ENCODE measurements at regions not wholly inside any gene's neighbourhood (a gene's known extent, or its start where the extent isn't known, plus 50 kb on each side); places are given as distances from the start of the nearest gene placed in this dataset.

GRCh38 chr16:6708576-6709215 lies 623.9 kb upstream of the RBFOX1 start:
- H3K27ac ChIP-seq (ENCODE audit: extremely low read length, insufficient read depth, low read length), result no peak overlapping the region
- 4% methylated on average over 5 of the region's 5 CpGs for WGBS (ENCODE audit: low lambda C conversion rate)
- no peak overlapping the region for H3K9ac ChIP-seq (ENCODE audit: insufficient read depth, low read depth, low read length)
- no peak overlapping the region for H2AFZ ChIP-seq (ENCODE audit: low read length)
- in situ Hi-C loops (cut with HindIII; ENCODE audit: extremely low pct_ligation_motif_present, low pct_unique_long_range_greater_than_20kb), result no loop called here
- intact Hi-C loops (cut with micrococcal nuclease; ENCODE audit: unreplicated experiment), result no loop called here
- no peak overlapping the region for H3K4me2 ChIP-seq (ENCODE audit: low read depth, low read length)
- no peaks in the 10 kb centered on the region for H4K20me1 ChIP-seq (ENCODE audit: insufficient read depth, low read length)
- no peaks in the 10 kb centered on the region for H3K79me2 ChIP-seq (ENCODE audit: insufficient read depth, low read length)
- H3K4me3 ChIP-seq (replicated peaks in 1 of 3; ENCODE audit: insufficient read depth in 1 of 3, low read depth in 2 of 3, low read length in 3 of 3), result no peak overlapping the region
- ChIA-PET CTCF (ENCODE audit: low intra/inter-chr PET ratio, low total read pairs) (no interaction called here), POLR2A (no interaction called here)
- H3K27me3 ChIP-seq (ENCODE audit: control insufficient read depth in 1 of 2, insufficient read depth in 2 of 2, low read length in 2 of 2), result no peaks in the 10 kb centered on the region
- no peaks in the 10 kb centered on the region for H3K36me3 ChIP-seq (replicated peaks in 1 of 2; ENCODE audit: control insufficient read depth in 1 of 2, insufficient read depth in 2 of 2, low read length in 2 of 2)
- no peaks in the 10 kb centered on the region for H3K4me1 ChIP-seq (ENCODE audit: insufficient read depth, low read length)
- ATAC-seq (no peak), DNase-seq (ENCODE audit: low spot score) (no peak), FAIRE-seq (no peak)
- BruUV-seq (replicated peaks), result no TSS peak
- no peak for TF ChIP-seq CBX2 (IDR thresholded peaks at IDR 0.05; ENCODE audit: low read depth, low read length)
- TF ChIP-seq CBX2 (CRISPR knock-in tag; IDR thresholded peaks at IDR 0.05; ENCODE audit: low read depth), result no peak
- no peak for TF ChIP-seq ZBTB37 (CRISPR knock-in tag; IDR thresholded peaks at IDR 0.05)
- TF ChIP-seq, protein P1, sequence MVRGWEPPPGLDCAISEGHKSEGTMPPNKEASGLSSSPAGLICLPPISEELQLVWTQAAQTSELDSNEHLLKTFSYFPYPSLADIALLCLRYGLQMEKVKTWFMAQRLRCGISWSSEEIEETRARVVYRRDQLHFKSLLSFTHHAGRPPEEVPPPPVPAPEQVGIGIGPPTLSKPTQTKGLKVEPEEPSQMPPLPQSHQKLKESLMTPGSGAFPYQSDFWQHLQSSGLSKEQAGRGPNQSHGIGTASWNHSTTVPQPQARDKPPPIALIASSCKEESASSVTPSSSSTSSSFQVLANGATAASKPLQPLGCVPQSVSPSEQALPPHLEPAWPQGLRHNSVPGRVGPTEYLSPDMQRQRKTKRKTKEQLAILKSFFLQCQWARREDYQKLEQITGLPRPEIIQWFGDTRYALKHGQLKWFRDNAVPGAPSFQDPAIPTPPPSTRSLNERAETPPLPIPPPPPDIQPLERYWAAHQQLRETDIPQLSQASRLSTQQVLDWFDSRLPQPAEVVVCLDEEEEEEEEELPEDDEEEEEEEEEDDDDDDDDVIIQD (CRISPR knock-in tag; IDR thresholded peaks at IDR 0.05; ENCODE audit: low read depth), result no peak
- TF ChIP-seq, protein P2, sequence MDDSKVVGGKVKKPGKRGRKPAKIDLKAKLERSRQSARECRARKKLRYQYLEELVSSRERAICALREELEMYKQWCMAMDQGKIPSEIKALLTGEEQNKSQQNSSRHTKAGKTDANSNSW (CRISPR knock-in tag; IDR thresholded peaks at IDR 0.05; ENCODE audit: borderline replicate concordance), result no peak
- TF ChIP-seq ZBTB7A (CRISPR knock-in tag; IDR thresholded peaks at IDR 0.05), result no peak
- no peak for TF ChIP-seq BHLHE40 (IDR thresholded peaks at IDR 0.05; ENCODE audit: low read length)
- TF ChIP-seq ESRRA (CRISPR knock-in tag; IDR thresholded peaks at IDR 0.05; ENCODE audit: low read depth), result no peak
- no peak for TF ChIP-seq AGO1 (IDR thresholded peaks at IDR 0.05; ENCODE audit: low read depth, low read length, poor library complexity, severe bottlenecking)
- TF ChIP-seq CCAR2 (optimal IDR thresholded peaks at IDR 0.05; ENCODE audit: low read depth, low read length), result no peak
- TF ChIP-seq FOSL2 (CRISPR knock-in tag; IDR thresholded peaks at IDR 0.05), result no peak
- no peak for TF ChIP-seq ZNF274 (CRISPR knock-in tag; IDR thresholded peaks at IDR 0.05)
- H3K9me3 ChIP-seq (ENCODE audit: low read length), result peaks cover 24% of the 10 kb centered on the region

Measured in HepG2 (cell line).